HG03139 (cell line): ENCODE measurements at regions not wholly inside any gene's neighbourhood (a gene's known extent, or its start where the extent isn't known, plus 50 kb on each side); places are given as distances from the start of the nearest gene placed in this dataset.
"Not testable (repeated sequence)": the region's sequence is repeated elsewhere in the genome, so short reads cannot be mapped to it uniquely, and the experiment has no call there.

Source experiments
- ATAC-seq: cut with Tn5 transposase; IDR thresholded peaks from one replicate; pipeline ENCODE4 v1.9.1; 2021; ENCODE audit not compliant: unreplicated experiment

- no peak for ATAC-seq
Measured at GRCh38 chr5:71771191-71771590, 52.1 kb downstream of the CARTPT start.

GRCh38 chr5:71778678-71779276 lies 59.7 kb downstream of the CARTPT start:
- no peak for ATAC-seq

- ATAC-seq, result no peak
Measured at GRCh38 chr5:71780597-71780996, 61.5 kb downstream of the CARTPT start.

GRCh38 chr5:71782393-71782770 lies 63.3 kb downstream of the CARTPT start:
- ATAC-seq, result peak; percentile 20

GRCh38 chr5:71782771-71783770 lies 64.0 kb downstream of the CARTPT start:
- peak; percentile 87 for ATAC-seq

GRCh38 chr5:71783891-71784290 lies 64.8 kb downstream of the CARTPT start:
- ATAC-seq, result no peak

GRCh38 chr5:71786337-71787055 lies 67.4 kb downstream of the CARTPT start:
- no peak for ATAC-seq

GRCh38 chr5:71788794-71789193 lies 69.7 kb downstream of the CARTPT start:
- ATAC-seq, result no peak

GRCh38 chr5:71789746-71790145 lies 70.7 kb downstream of the CARTPT start:
- ATAC-seq, result no peak

- ATAC-seq, result no peak
Measured at GRCh38 chr5:71790433-71790832, 71.4 kb downstream of the CARTPT start.

- ATAC-seq, result not testable (repeated sequence)
Measured at GRCh38 chr5:71792041-71792440, 73.0 kb downstream of the CARTPT start.

- no peak for ATAC-seq
Measured at GRCh38 chr5:71794061-71794695, 75.1 kb downstream of the CARTPT start.

GRCh38 chr5:71802673-71803072 lies 83.6 kb downstream of the CARTPT start:
- no peak for ATAC-seq

- no peak for ATAC-seq
Measured at GRCh38 chr5:71806711-71807110, 87.6 kb downstream of the CARTPT start.

- ATAC-seq, result no peak
Measured at GRCh38 chr5:71807909-71808308, 88.8 kb downstream of the CARTPT start.

GRCh38 chr5:71809446-71809845 lies 90.4 kb downstream of the CARTPT start:
- no peak for ATAC-seq

GRCh38 chr5:71810023-71810422 lies 90.9 kb downstream of the CARTPT start:
- ATAC-seq, result no peak

- no peak for ATAC-seq
Measured at GRCh38 chr5:71810471-71811195, 91.6 kb downstream of the CARTPT start.

- ATAC-seq, result no peak
Measured at GRCh38 chr5:71811779-71812178, 92.7 kb downstream of the CARTPT start.

- no peak for ATAC-seq
Measured at GRCh38 chr5:71816307-71816706, 97.2 kb downstream of the CARTPT start.
